Transverse colon (tissue), 4 donors: ENCODE measurements at regions not wholly inside any gene's neighbourhood (a gene's known extent, or its start where the extent isn't known, plus 50 kb on each side); places are given as distances from the start of the nearest gene placed in this dataset.

Experiments
- DNase-seq: peaks from one replicate; pipeline ENCODE4 v3.0.0-alpha.2; 2019
- H3K27ac ChIP-seq, 4 donors: fragments of 200-600 bp; sonication (generic); 2 replicates each; pipeline ENCODE4 v1.5.1; 2016 to 2018; ENCODE audit warnings: inconsistent platforms in 4 of 4
- H3K27me3 ChIP-seq: fragments of 200-600 bp; sonication (generic); 2 replicates; pipeline ENCODE4 v1.5.1; 2017; ENCODE audit warnings: inconsistent platforms
- H3K36me3 ChIP-seq, 4 donors: fragments of 200-600 bp; sonication (generic); 2 replicates each; pipeline ENCODE4 v1.5.1; 2017 to 2019; ENCODE audit warnings: inconsistent platforms in 4 of 4
- H3K4me1 ChIP-seq, 4 donors: fragments of 200-600 bp; sonication (generic); 2 replicates each; pipeline ENCODE4 v1.5.1; 2017 to 2020; ENCODE audit warnings: inconsistent platforms in 4 of 4
- H3K4me3 ChIP-seq, 4 donors: fragments of 200-600 bp; sonication (generic); 1 replicate in 1 of 4; 2 replicates in 3 of 4; pipeline versions ENCODE4 v1.5.1 to v1.6.1; 2017 to 2019; ENCODE audit warnings: inconsistent platforms in 4 of 4
- H3K9me3 ChIP-seq, 2 donors: fragments of 200-600 bp; sonication (generic); 2 replicates each; pipeline ENCODE4 v1.5.1; 2017 to 2019; ENCODE audit warnings: inconsistent platforms in 2 of 2
- CTCF ChIP-seq, 5 experiments: fragments of 200-600 bp in 3 of 5; fragments of 450-650 bp in 2 of 5; sonication (generic) in 3 of 5; IDR thresholded peaks; 1 replicate in 2 of 5; 2 replicates in 3 of 5; pipeline ENCODE4 v1.5.1; 2016 to 2017; ENCODE audit warnings: antibody characterized with exemption in 5 of 5, inconsistent platforms in 3 of 5, mild to moderate bottlenecking in 2 of 5, moderate library complexity in 1 of 5
- EP300 ChIP-seq: sonication (generic); formaldehyde crosslinking; IDR thresholded peaks from one replicate; pipeline ENCODE4 v1.6.1; 2017; ENCODE audit warnings: antibody characterized with exemption, low read depth
- POLR2A ChIP-seq: fragments of 450-650 bp; IDR thresholded peaks from one replicate; pipeline ENCODE4 v1.6.1; 2016; ENCODE audit warnings: antibody characterized with exemption, mild to moderate bottlenecking, moderate library complexity
- POLR2AphosphoS5 ChIP-seq, 3 donors: sonication (generic); formaldehyde crosslinking; IDR thresholded peaks; one replicate each; pipeline ENCODE4 v1.6.1; 2016; ENCODE audit warnings: antibody characterized with exemption in 3 of 3
- WGBS, 2 donors: methylation state at CpG; one replicate each; pipeline ENCODE4 v1.1.5; 2018; ENCODE audit warnings: low coverage in 1 of 2; 5-methylcytosine and 5-hydroxymethylcytosine counted together
- in situ Hi-C, 4 donors: fragments of 200-750 bp; cut with MboI; loops; one replicate each; pipeline versions ENCODE4 v1.15.0 to v1.15.1; 2017; ENCODE audit warnings: low sequenced_read_pairs in 3 of 4, low pct_ligation_motif_present in 1 of 4, low pct_unique_long_range_greater_than_20kb in 1 of 4
- intact Hi-C: fragments of 100-400 bp; cut with DNase I; formaldehyde crosslinking; loops from one replicate; pipeline ENCODE4 v1.15.1; 2023; ENCODE audit warnings: low total_unique reads

DNA sequence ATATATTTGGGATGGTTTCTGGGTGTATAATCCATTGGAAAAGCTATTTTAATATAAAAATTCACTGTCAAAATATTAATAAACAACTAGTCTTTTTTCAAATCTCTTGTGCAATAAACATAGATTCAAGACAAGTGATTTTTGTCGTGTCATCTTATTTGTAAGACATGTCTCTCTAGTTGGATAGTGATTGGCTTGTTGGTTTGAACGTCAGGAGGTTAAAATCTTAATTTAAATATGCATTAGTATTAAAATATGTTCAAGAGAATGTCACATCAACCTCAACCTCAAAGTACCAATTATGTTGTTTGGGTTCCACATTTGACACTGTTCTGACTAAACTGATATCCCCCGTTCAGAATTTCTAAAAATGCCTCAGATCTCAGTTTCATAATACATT, 287.6 kb downstream of the CASP12 start:
- H3K9me3 ChIP-seq: no peaks in the 10 kb centered on the region
- H3K27me3 ChIP-seq: no peaks in the 10 kb centered on the region
- H3K36me3 ChIP-seq: no peaks in the 10 kb centered on the region
- H3K4me1 ChIP-seq: peaks cover 0 to 3% (median 0%) of the 10 kb centered on the region in 4 donors
- 77 to 84% methylated on average over 3 of the region's 3 CpGs for WGBS, 2 donors
- TF ChIP-seq POLR2A (no peak), POLR2AphosphoS5 (IDR thresholded peaks at IDR 0.05) (no peak), EP300 (no peak), CTCF (IDR thresholded peaks at IDR 0.05) (no peak)
- intact Hi-C loops: no loop called here
- in situ Hi-C loops: loop anchor here in 2 of 4 donors (25.0 kb wide), 2 partner anchors 1227 to 1252 kb away; no protein-coding TSS in a partner anchor
- H3K4me3 ChIP-seq: no peak overlapping the region
- H3K27ac ChIP-seq: no peak overlapping the region
- no peak for DNase-seq

GRCh38 chr11:104609311-104610085, 288.8 kb downstream of the CASP12 start:
- in situ Hi-C loops (loop anchor here in 2 of 4 donors (25.0 kb wide), 2 partner anchors 1228 to 1253 kb away; no protein-coding TSS in a partner anchor), intact Hi-C loops (no loop called here)
- Histone ChIP-seq H3K36me3 (no peaks in the 10 kb centered on the region), H3K4me1 (peaks cover 0 to 3% (median 0%) of the 10 kb centered on the region in 4 donors), H3K27me3 (no peaks in the 10 kb centered on the region), H3K27ac (peak overlapping the region in 1 of 4 donors; percentile 0), H3K9me3 (no peaks in the 10 kb centered on the region), H3K4me3 (no peak overlapping the region)
- 49 to 52% methylated on average over 2 of the region's 2 CpGs for WGBS, 2 donors
- no peak for TF ChIP-seq POLR2A
- peak in 4 of 5 experiments; percentile 45 to 53 (median 48) for TF ChIP-seq CTCF (IDR thresholded peaks at IDR 0.05)
- DNase-seq: peak; percentile 9

- no peak for DNase-seq
- Histone ChIP-seq H3K27me3 (no peaks in the 10 kb centered on the region), H3K4me1 (no peaks in the 10 kb centered on the region), H3K27ac (no peak overlapping the region), H3K4me3 (no peak overlapping the region), H3K9me3 (no peaks in the 10 kb centered on the region), H3K36me3 (no peaks in the 10 kb centered on the region)
- 74 to 80% methylated on average over 4 of the region's 4 CpGs for WGBS, 2 donors
- intact Hi-C loops (no loop called here), in situ Hi-C loops (loop anchor here in 2 of 4 donors (25.0 kb wide), 2 partner anchors 1235 to 1260 kb away; no protein-coding TSS in a partner anchor)
- TF ChIP-seq CTCF (IDR thresholded peaks at IDR 0.05) (no peak), EP300 (no peak), POLR2A (no peak), POLR2AphosphoS5 (IDR thresholded peaks at IDR 0.05) (no peak)
These were observed 295.6 kb downstream of the CASP12 start for GRCh38 chr11:104602643-104603042.

DNA sequence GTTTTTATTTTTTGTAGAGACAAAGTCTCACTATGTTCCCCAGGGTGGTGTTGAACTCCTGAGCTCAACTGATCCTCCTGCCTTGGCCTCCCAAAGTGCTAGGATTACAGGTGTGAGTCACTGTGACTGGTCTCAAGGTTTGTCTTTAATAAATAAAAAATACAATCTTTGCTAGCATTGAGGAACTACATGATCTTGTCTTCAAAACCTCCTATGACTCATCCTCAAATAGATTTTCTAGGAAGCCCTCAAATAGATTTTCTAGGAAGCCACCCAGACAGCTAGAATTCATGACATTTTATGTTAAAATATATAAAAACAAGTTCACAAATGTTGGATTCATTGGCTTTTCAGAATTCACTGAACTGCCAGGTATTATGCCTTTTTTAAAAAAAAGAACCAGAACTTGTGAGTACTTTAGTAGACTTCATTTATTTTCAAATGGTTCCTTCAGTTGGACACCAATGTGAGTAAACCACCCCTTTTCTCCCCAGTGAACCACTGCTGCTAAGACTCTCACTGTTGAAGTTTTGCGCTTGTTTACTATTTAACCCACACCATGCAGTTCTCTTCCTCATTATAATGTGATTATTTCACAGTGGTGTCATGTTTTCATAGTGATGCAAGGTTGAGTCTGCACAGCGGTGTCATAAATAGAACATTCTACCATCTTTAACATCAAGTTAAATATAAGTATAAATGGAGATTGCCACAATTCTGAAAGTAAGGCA, 303.9 kb downstream of the CASP12 start:
- no peak for TF ChIP-seq POLR2AphosphoS5 (IDR thresholded peaks at IDR 0.05)
- TF ChIP-seq EP300: no peak
- no peak for TF ChIP-seq CTCF (IDR thresholded peaks at IDR 0.05)
- in situ Hi-C loops (no loop called here), intact Hi-C loops (no loop called here)
- Histone ChIP-seq H3K9me3 (no peaks in the 10 kb centered on the region), H3K27ac (no peak overlapping the region), H3K4me1 (no peaks in the 10 kb centered on the region), H3K36me3 (no peaks in the 10 kb centered on the region), H3K27me3 (no peaks in the 10 kb centered on the region), H3K4me3 (no peak overlapping the region)
- 97 to 100% methylated on average over 1 to 2 of the region's 2 CpGs for WGBS, 2 donors
- DNase-seq: no peak
